NCI-H2081 (cell line): ENCODE measurements at regions not wholly inside any gene's neighbourhood (a gene's known extent, or its start where the extent isn't known, plus 50 kb on each side); places are given as distances from the start of the nearest gene placed in this dataset.

Experiments used
- DNase-seq, 2 experiments: peaks; one replicate each; lab custom pipeline; 2025; lab: John Stamatoyannopoulos, UW

DNA sequence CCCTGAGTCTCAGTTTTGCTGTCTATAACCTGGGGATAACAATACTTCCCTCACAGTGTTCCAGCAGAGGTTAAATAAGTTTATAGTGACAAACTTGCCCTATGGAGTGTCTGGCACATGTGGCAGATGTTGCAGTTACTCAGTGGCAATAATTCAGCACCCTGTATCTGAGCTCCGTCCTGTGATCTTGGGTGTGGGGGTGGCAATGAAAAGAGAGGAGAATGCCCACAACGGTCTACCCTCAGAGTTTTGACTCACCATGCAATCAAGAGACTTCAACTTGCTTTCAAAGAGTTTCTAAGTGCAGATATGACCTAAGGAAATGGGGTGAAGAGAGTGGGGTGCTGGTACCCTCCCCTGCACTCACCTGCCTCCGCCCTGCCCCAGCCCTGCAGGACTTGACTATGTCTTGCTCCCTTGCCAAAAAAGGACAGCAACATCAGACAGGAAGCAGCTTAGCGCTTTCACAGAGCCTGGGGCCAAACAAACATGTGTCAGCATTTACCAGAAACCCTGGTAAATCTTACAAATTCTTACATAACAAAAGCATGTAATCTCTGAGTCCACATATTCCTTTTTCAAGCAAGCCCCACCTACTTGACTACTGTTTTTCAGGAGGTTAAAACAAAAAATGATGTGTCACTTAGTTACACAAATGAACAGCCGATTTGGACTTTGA, 185.1 kb upstream of the CAMK1G start:
- DNase-seq, result no peak

DNA sequence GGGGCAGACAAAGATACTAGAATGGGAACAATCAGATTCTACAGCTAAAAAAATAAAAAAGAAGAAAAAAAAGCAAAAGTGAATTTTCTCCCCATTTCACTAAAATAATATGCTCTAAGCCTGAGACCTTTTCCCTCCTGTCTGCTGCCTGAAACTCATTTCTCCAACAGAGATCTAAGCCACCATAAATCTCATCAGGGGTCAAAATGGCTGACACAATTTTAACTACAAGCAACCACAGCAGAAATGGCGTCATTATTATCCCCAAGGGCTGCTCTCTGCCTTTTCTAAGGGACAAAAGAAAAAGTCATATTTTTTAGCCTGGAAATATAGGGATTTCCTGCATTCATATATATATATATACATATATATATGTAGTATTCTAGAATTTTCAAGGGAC, 183.7 kb upstream of the CAMK1G start:
- no peak for DNase-seq

DNA sequence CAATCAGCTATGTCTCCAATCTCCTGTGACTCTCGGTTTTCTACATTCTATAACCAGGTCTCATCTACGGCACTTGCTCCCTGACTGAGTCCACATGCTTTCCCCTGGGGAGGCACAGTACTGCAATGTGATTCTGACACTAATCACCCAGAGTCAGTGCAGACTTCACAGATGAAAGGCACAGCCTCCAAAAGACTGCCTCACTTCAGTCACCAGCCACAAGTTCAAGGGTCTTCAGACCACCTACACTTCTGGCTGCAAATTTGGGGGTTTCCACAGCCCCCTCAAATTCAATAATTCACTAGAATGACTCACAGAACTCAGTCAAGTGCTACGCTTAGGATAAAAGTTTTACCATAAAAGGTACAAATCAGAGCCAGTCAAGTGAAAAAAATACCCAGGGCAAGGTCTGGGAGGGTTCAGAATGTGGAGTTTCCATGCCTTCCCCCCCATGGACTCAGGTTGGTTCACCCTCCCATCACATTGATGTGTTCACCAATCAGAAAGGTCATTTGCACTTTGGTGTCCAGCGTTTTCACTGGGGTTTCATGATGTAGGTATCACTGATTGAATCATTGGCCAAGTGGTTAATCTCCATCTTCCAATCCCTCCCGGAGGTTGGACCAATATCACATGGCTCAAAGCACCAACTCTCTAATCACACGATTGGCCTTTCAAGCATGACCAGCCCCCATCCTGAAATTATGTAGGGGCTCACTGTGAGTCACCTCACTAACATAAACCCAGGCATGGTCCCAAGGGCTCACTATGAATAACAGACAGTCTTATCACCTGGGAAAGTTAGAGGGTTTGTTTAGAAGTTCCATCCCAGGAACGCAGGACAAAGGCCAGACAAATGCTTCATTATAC, 182.9 kb upstream of the CAMK1G start:
- DNase-seq, result no peak

DNA sequence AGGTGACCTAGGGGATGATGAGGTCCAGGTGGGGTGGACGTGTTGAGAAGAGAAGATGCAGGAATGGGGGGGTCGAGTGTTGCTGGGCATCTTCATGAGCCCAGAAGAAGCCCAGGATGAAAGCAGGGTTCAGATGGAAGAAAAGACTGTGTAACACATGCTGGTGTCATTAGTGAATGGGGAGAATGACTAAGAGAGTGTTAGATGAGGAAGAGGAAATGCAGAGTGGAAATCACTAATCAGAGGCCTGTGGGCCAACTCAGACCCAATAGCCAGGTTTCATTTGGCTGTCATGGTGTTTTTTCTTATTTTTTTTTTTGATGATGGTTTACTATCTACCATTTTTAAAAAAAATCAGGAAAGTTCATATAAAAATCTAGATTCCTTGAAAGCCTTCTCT, 180.8 kb upstream of the CAMK1G start:
- no peak for DNase-seq

DNA sequence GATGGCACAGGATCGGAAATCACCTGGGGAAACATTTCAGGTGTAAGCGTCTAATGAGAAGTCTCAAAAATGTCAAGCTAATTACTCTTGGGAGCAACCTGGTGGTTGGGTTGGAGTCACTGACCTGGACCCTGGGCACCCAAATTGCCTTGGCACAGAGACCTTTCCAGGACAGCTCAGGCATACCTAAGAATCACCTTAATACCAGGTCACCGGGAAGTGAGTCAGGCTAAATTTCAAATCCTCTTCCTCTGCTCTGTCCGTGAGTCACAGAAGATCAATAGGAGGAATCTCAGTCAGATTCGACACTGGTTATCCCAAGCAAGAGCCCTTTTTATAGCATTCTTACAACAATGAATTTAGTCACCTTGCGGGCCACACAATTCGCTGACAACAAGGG, 179.6 kb upstream of the CAMK1G start:
- DNase-seq, result no peak

DNA sequence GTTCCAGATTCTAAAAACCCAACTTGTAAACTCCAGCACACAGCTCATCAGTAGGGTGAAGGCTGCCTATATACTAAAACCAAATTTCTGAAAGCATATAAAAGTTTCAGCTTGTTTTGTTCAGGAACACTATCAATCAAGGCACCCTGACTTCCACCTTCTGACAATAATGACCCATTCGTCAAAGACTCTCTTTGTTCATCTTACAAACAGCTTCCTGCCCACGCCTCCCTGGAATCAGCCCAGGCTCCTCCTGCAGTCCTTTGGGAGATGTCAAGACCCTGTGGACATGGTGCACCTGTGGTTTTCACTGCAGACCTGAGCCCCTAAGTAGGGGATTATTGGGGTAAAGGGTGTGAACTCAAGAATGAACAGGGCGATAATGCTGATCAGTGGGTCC, 178.9 kb upstream of the CAMK1G start:
- DNase-seq, result no peak

DNA sequence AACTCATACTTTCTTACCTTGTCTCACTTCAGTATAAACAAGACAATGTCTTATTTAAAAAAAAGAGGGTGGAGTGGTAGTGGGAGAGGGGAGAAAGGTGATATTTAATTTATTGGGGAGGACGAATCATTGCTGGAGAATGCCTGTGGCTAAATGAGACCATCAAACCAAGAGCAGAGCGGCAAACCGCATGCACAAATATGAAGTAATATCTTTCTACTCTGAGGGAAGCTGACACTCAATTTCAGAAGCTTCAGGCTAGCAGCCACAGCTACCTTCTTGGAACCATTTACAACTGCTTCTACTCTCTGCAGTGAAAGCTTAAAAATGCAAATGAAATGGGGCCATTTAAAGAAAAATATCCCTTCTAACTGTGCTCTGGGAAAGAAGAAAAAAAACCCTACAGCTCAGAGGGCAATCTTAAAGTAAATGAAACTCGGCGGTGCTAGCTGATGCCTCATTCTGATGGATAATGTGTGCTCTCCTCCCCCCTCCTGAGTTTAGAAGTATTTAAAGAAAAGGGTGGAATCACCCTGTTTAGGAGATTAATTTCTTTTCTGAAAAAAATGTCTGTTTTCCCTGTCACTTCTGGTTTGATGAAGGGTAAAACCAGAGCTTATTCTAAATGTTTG, 178.2 kb upstream of the CAMK1G start:
- no peak for DNase-seq

DNA sequence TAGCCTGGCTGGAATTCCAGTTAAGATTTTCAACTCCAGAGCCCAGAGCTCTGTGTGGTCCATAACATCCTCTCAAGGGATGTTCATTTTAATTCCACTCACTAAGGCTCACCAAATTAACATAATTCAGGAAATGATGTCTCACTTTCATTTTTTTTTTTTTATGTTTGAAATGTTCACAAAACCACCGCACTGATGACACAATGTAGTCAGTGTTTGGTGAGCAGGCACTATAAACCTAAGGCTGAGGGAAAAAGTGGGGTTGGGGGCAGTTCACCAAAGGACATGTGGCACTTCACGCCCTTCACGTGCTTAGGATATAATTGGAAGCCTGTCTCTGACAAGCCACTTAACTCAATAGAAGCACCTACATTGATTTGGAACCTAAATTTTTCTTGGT, 177.3 kb upstream of the CAMK1G start:
- no peak for DNase-seq

DNA sequence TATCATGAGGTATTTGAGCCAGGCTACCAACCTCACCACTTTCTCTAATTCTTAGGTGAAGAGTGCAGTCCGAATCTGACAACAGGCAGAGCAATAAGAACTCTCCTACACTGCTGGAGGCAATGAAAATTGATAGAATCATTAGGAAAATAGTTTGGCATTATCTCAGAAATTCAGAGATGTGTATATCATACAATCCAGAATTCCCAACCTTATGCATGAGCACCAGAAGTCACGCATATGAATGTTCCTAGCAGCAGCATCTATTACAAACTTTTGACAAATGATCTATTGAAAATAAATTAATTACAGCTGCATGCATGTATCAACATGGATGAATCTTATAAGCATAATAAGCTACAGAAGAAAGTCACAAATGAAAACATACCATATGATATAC, 176.9 kb upstream of the CAMK1G start:
- no peak for DNase-seq

DNA sequence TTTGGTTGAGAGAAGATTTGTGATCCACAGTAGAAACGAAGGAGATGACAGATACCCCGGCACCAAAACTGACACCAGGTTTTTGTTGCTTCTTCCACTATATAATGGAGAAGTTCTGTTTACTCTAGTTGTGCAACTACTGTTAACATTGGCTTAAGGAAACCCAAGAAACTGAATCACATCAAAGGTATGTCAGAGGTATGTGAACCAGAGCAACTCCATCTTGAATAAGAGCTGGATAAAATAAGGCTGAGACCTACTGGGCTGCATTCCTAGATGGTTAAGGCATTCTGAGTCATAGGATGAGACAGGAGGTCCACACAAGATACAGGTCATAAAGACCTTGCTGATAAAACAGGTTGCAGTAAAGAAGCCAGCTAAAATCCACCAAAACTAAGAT, 173.7 kb upstream of the CAMK1G start:
- DNase-seq, result no peak

DNA sequence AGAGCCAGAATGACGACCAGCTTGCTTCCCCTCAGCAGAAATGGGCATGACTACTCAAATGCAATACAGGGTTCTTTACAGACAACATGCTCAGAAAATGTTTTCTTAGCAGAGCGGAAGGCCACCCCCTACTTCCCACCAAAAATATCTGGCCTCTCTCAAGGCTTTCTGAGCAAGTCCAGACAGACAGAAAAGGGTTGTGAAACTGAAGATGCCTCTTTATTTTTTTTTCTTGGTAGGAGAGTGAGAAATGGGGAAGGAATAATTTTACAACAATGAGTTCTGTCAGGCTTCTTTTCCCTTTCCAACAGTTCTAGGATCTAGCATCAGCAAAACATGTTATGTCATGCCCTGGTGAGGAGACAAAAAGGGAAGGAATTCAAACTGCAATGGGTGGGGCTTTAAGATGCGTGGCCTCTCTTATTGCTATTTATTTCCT, 172.0 kb upstream of the CAMK1G start:
- no peak for DNase-seq

DNA sequence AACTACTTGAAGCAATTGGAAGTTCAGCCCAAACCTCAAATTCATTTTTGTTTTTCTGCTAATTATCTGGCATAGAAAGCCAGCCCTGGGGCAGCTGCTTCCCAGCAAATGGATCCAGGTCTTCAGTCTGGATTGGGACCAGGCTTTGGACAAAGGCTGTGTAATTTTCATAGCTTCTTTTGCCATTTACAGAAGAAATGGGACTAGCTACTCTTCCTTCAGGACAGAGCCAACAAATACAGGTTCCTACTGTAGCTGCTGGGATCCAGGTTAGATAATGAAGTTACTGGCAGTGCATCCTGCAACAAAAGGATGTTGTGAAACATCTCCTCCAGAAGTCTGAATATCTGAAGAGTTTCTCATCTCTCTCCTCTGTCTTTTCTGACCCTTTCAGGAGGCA, 171.5 kb upstream of the CAMK1G start:
- no peak for DNase-seq

DNA sequence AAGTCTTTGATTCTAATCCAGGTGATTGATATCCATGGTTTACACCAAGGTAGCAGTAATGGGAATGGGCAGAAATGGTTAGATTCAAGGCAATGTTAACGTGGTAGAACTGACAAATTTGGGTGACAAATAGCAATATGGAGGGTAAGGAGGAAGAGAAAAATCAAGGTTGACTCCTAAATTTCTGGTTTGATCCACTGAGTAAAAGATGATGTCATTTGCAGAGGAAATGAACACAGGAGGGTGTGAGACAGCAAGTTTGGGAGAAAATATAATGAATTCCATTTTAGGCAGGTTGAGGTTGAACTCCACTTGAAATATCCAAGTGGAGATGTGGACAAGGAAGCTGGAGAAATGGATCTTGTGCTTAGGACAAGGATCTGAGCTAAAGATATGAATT, 170.9 kb upstream of the CAMK1G start:
- no peak for DNase-seq

DNA sequence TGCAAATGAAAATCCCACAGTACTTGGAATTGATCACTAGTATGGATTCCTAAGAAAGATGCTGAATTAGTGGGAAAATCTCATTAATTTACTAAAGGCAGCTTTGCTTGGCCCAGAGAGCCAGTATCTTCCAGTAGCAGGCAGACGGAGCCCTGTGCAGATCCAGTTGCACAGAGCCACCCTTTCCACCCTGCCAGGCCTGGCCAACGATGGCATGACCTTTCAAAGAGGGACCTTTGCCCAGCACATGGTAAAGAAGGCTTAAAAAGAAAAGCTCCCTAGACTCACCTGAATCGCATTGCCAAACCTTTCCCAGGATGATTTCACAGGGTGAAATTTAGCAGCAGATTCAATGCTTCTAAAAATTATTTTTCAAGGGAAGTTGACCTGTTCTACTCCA, 170.5 kb upstream of the CAMK1G start:
- DNase-seq, result no peak

DNA sequence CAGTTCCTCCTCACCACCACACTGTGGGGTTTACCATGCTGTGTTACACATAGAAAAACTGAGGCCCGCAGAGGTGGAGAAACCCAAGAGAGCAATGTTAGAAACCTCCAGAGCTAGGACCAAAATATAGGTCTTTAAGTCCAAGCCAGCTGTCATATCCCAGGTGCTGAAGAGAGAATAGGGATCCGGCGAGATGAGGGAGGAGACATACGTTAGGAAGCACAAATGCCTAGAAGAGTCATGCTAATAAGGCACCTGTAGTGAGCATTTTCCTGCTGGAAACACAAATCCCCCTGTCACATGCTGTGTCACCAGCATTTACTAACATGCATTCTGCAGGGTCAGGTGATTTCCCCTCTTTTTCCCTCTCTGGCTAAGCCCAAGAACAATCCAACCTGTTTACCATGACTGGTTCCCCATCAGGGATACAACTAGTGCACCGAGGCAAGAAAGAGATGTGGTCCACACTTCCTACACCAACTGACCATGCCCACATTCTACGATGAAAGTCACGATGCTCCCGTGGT, 168.6 kb upstream of the CAMK1G start:
- no peak for DNase-seq

DNA sequence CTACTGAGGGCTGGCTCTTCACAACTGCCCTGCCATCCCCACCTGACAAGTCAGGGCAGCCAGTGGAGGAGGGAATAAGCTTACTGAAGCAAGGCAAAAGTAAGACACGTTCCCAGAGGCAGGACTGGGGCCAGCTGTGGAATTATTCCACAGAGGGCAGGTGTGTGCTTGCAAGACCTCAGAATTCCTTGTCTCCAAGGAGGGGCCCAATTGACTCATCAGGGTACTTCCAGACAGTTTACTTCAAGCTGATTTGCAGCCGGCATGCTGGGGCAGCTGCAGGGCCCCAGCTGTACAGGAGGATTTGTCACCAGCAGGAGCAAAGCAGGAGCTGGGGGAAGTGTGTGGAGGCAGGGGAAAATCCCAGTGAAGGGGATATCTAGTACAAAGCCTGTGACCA, 167.5 kb upstream of the CAMK1G start:
- no peak for DNase-seq

DNA sequence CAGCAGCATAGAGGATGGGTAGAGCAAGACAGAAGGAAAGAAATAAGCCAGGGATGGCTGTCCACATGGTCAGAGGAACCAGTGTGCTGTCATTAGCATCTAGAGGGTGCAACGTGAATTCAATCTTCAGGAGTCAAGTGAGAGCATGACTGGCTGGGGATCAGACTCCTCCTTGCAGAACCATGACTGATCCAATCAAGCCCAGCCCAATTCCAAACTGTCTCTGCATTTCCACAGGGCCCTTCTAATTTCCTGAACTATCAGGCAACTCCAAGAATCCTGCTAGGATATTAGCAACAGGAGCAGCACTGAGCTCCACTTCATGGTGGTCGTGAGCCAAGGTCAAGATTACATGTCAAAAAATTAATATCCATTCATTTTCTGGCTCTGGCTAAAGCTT, 166.8 kb upstream of the CAMK1G start:
- no peak for DNase-seq

DNA sequence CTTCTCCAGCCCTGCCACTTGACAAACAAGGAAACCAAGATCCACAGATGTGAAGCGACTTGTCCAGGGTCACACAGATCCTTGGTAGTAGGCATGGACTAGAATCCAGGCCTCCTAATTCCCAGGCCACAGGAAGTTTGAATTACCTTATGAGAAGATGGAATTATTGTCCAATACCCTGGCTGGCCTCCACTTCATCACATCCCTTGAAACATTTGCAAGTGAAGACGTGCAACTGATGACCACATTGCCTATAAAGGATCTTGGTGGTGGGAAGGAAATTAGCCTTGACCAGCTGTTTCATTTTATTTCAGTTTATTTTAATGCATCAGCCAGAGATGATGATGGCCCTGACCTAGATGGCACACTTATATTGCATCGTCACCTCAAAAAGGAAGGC, 165.8 kb upstream of the CAMK1G start:
- no peak for DNase-seq

DNA sequence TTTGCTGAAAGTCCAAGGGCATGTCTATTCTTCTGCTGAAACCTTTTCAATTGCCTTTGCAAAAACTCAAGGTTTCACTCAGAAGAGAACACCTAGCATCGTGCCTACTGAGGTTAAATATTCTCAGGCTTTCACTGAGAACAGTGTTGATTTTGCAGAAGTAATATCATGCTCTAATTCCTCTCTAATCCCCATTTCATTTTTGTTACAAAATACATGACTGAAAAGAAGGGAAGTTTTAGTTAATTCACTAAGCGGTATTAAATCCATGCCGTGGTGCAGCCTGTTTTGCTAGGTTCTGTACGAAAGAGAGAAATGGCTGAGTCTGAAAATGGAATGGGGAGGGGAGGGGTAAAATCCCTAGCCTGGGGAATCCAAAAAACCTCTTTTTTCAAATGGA, 163.2 kb upstream of the CAMK1G start:
- DNase-seq, result no peak

DNA sequence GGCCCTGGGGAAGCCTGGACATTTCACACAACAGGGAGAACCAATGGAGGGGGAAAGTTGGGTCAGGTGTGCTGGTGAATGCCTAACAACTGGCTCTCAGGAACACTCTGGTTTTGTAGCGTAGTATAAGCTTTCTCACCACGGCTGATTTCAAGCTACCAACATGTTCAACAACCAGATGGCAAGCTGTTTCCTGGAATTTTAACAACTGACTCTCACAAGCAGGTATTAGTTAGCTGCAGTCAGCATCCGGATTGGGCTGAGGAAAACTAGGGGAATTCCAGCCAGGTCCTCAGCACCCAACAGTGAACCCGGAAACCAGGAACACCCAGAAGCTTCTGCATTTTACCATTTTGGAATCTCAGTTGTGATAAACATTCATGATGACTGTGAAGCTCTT, 162.3 kb upstream of the CAMK1G start:
- no peak for DNase-seq

DNA sequence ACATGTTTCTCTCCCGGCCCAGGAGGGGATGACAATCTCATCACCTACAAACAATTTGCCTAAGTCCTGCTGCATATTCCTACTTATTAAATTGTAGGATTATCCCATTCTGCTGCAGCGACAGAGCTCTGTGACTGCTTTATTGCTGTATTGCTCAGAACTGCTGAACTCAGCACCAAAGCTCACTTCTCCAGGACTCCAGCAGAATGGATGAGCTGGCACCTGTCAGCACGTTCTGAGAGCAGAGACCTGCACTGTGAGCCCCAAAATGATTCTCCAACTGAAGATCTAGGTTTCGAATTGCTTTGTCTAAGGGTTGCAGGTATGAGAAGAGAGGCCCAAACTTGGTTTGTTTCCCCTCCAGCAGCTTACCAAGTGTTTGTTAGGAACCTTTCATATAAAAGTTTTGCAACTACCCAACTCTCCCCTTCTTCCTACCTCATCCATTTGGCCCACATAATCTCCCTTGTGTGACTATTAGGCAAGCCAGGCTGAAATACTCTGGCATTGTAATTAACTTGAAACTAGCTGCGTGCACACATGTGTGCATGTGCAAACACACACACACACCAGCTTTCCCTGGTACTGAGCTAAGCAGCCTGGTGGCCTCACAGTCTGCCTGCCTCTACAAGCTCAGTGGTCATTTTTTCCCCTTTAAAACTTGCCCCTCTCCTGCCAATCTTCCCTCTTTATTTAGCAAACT, 161.4 kb upstream of the CAMK1G start:
- no peak for DNase-seq

DNA sequence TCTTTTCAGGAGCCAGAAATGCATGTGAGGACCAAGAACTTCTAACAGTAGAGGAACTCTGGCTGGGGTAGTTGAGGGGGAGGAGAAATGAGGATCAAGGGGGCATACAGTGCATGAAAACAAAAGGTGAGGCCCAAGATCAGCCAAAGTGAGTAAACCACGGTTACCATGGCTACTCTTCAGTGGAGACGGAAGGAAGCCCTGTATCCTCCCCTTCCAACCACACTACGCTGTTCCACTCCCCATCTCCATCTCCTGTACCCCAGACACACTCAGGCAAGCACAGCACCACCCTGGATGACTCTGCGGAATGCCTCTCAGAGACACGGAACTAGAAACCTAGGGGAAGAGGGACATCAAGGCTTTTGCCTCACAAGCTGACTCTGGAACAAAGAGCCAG, 157.6 kb upstream of the CAMK1G start:
- DNase-seq, result no peak
